Upper lobe of right lung (tissue), 1 donor: ENCODE measurements at regions not wholly inside any gene's neighbourhood (a gene's known extent, or its start where the extent isn't known, plus 50 kb on each side); places are given as distances from the start of the nearest gene placed in this dataset.
"Not testable (repeated sequence)": the region's sequence is repeated elsewhere in the genome, so short reads cannot be mapped to it uniquely, and the experiment has no call there.

Experiments used
- ATAC-seq: fragments of 200-7000 bp; cut with Tn5 transposase; one replicate; pipeline ENCODE4 v1.9.1; 2020; ENCODE audit warnings: mild to moderate bottlenecking, moderate library complexity
- DNase-seq: peaks from one replicate; pipeline ENCODE4 v3.0.0-alpha.2; 2020
- H3K27ac ChIP-seq: fragments of 200-600 bp; one replicate; pipeline ENCODE4 v1.8.0; 2022
- H3K27me3 ChIP-seq: fragments of 200-600 bp; one replicate; pipeline ENCODE4 v1.8.0; 2022; ENCODE audit warnings: mild to moderate bottlenecking
- H3K36me3 ChIP-seq: fragments of 200-600 bp; one replicate; pipeline ENCODE4 v1.8.0; 2022
- H3K4me1 ChIP-seq: fragments of 200-600 bp; one replicate; pipeline ENCODE4 v1.8.0; 2022
- H3K4me3 ChIP-seq: fragments of 200-600 bp; one replicate; pipeline ENCODE4 v1.8.0; 2022; ENCODE audit warnings: mild to moderate bottlenecking
- H3K9me3 ChIP-seq: fragments of 200-600 bp; one replicate; pipeline ENCODE4 v1.8.0; 2022
- intact Hi-C: fragments of 100-400 bp; cut with DNase I; formaldehyde crosslinking; loops from one replicate; pipeline ENCODE4 v1.11.0; 2022
- donor health status: DM: no; HTN: yes; CAD: no; lungs with severe emphysema.

DNA sequence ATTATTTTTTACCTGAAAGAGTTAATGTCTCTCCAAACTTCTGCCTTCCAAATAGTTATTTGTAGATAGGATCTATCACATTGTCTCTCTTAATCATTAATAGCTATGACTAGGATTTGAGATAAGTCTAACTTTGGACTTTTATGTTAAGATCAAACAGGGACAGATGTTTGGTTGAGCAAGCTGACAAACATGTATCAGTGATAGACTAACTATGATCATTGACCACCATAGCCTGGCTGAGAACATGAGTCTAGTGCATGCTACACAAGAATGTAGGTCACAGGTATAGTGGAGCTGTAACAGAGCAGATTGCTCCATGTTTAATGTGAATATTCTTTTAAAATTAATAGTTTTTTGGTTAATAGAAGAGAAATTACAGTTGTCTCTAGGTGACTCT lies 52.0 kb downstream of the SYT15B start:
- H3K4me1 ChIP-seq, ATAC-seq, H3K27me3 ChIP-seq, H3K4me3 ChIP-seq, DNase-seq, intact Hi-C loops, H3K9me3 ChIP-seq, H3K27ac ChIP-seq, H3K36me3 ChIP-seq: not testable (repeated sequence)

DNA sequence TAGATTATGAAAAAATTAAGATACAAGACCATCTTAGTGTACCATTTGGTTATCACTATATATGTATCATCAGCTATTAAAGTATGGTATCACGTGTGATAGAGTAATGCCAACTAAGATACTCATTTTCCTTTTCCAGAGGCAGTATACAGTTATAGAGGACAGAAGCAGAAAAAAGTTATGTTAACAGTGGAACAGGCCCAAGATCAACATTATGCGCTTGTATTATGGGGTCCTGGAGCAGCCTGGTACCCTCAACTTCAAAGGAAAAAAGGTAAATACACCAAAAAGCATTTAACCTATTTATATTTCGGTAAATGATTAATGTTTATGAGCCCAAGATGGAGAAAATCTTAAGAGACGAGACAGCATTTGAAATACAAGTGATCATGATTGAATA lies 52.9 kb downstream of the SYT15B start:
- H3K36me3 ChIP-seq, DNase-seq, ATAC-seq, H3K27me3 ChIP-seq, H3K4me3 ChIP-seq, H3K27ac ChIP-seq, H3K4me1 ChIP-seq, H3K9me3 ChIP-seq, intact Hi-C loops: not testable (repeated sequence)

DNA sequence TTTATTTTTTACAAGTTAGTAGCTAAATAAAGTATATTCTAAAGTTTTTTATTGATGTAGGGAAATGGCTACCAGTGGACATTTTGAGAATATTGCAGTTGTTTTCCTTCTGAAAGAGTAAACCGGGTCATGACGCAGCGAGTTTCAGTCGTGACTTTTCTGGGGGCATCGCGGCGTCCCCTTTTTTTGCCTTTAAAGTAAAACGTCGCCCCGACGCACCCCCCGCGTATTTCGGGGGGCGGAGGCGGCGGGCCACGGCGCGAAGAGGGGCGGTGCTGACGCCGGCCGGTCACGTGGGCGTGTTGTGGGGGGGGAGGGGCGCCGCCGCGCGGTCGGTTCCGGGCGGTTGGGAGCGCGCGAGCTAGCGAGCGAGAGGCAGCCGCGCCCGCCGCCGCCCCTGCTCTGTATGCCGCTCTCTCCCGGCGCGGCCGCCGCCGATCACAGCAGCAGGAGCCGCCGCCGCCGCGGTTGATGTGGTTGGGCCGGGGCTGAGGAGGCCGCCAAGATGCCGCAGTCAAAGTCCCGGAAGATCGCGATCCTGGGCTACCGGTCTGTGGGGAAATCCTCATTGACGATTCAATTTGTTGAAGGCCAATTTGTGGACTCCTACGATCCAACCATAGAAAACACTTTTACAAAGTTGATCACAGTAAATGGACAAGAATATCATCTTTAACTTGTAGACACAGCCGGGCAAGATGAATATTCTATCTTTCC lies 57.5 kb downstream of the SYT15B start:
- H3K27me3 ChIP-seq, H3K36me3 ChIP-seq, H3K9me3 ChIP-seq, intact Hi-C loops, H3K4me1 ChIP-seq: not testable (repeated sequence)
- peak; percentile 90 for DNase-seq
- H3K4me3 ChIP-seq: peak overlapping the region; percentile 50
- ATAC-seq: peak; percentile 100
- H3K27ac ChIP-seq: peak overlapping the region; percentile 70

DNA sequence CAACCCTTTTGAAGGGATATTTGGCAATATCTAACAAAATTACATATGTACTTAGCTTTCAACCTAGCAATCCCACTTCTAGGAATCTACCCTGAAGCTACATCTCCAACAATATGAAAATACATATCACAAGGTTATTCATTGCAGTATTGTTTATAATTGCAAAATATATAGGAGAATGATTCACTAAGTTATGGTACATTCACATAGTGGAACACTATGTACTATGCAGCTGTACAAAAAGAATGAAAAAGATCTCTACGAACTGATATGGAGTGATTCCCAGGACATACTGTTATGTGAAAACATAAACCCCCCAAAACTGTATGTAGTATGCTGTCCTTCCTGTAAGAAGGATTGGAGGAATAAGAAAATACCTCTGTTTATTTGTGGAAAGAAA lies 62.1 kb downstream of the SYT15B start:
- H3K27ac ChIP-seq, H3K4me3 ChIP-seq, H3K36me3 ChIP-seq, DNase-seq, H3K9me3 ChIP-seq, H3K4me1 ChIP-seq, intact Hi-C loops, H3K27me3 ChIP-seq, ATAC-seq: not testable (repeated sequence)

DNA sequence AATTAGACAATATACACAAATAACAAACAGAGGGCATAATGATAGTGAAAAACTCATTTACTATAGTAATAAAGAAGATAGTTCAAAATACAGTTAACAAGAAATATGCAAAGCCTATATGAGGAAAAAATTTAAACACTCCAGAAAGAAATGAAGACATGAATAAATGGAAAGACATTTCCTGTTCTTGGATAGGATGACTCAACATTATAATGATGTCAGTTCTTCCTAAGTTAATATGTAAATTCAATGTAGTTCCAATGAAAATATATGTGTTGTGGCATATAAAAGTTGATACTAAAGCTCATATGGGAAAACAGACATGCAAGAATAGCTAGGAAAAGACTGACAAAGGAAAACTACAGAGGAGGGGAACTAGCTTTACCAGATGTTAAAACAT lies 63.5 kb downstream of the SYT15B start:
- intact Hi-C loops, H3K4me1 ChIP-seq, H3K36me3 ChIP-seq, H3K27me3 ChIP-seq, DNase-seq, H3K9me3 ChIP-seq, H3K4me3 ChIP-seq, H3K27ac ChIP-seq, ATAC-seq: not testable (repeated sequence)

DNA sequence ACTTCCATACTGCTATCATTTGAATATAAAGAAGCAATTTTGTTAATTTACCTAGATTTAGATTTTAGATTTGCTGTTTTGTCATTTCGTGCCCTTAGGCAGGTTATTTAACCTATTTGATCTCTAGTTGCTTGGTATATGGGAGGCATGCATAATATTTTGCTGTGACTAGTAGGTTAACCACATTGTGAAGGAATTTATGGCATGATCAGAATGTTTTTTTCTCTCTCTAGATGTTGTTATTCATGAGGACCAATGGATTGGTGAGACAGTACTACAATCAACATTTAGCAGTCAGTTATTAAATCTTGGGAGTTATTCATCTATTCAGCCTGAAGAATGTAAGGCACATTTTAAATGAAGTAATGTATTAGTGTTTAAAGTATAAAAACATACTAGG lies 67.2 kb downstream of the SYT15B start:
- H3K27me3 ChIP-seq, H3K4me1 ChIP-seq, intact Hi-C loops, H3K4me3 ChIP-seq, H3K27ac ChIP-seq, H3K9me3 ChIP-seq, H3K36me3 ChIP-seq, DNase-seq: not testable (repeated sequence)
- ATAC-seq: peak; percentile 29

DNA sequence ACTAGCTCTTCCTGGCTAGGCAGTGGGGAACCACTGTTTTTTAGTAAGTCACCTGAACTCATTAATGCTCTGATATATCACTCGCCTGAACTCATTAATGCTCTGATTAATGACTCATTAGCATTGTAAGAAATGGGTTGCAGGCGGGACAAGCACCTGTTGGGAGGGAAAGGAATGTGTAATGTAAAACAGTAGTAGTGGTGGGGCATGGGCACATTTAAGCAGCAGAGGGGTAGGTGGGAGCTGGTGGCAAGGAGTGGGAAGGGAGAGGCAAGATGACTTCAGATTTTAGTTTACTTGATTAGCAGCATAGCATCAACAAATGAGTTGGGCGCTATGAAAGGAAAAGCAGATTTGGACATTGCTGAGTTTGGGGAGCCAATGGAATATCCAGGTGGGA lies 68.2 kb downstream of the SYT15B start:
- H3K4me1 ChIP-seq, DNase-seq, H3K9me3 ChIP-seq, H3K27ac ChIP-seq, ATAC-seq, H3K36me3 ChIP-seq, intact Hi-C loops, H3K4me3 ChIP-seq, H3K27me3 ChIP-seq: not testable (repeated sequence)

DNA sequence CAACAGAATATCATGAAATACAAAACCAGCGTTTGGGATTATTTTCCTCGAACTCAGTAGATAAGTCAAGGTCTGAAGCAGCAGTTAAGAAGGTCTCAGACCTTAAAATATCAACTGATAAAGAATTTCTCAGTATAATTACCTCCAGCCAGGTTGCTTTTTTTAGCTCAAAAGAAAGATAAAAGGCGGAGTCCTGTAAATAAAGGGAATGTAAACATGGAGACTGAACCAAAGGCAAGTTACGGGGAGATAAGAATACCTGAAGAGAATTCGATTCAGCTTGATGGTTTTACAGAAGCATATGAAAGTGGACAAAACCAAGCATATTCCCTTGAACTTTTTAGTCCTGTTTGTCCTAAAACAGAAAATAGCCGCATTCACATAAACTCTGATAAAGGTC lies 73.1 kb downstream of the SYT15B start:
- H3K9me3 ChIP-seq, DNase-seq, intact Hi-C loops, ATAC-seq, H3K4me1 ChIP-seq, H3K27me3 ChIP-seq, H3K36me3 ChIP-seq, H3K27ac ChIP-seq, H3K4me3 ChIP-seq: not testable (repeated sequence)

DNA sequence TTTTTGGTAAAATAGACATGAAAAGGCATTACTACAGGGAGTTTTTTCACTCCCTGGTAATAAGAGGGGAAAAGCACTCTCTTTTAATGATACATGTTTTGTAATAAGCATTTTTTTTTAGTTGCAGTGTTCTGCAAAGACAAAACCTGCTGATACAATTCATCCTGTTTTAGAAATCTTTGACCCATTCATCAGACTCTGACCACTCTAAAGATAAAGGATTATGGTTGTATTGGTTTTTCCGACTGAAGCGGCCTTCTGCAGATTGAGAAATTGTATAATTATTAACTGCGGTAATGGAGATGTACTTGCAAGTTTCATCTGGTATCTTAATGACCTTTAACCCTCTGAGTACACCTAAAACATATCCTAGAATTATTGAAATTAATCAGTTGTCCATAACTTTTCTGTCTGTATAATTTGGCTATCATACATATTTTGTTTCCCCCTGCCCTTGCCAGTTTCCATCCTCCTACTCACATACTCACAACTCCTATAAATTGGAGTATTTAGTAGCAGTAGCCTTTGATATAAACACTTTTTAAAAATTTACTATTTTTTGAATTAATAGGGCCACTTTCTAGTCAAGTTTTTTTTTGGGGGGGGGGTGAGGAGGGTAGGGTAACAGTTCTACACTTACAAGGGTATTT lies 79.4 kb downstream of the SYT15B start:
- H3K4me3 ChIP-seq, H3K27ac ChIP-seq, H3K4me1 ChIP-seq, intact Hi-C loops, H3K9me3 ChIP-seq, DNase-seq, H3K27me3 ChIP-seq, ATAC-seq, H3K36me3 ChIP-seq: not testable (repeated sequence)

DNA sequence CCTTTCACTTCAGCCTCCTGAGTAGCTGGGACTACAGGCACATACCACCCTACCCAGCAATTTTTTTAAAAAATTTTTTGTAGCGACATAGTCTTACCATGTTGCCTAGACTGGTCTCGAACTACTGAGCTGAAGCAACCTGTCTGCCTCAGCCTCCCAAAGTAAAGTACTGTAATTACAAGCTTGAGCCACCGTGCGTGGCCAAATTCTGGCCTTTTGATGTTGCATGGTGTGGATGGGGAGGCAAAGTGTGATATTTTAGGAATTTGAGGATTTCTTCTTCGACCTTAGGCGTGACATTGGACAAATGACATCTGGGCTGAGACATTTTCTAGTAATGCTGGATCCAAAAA lies 81.8 kb downstream of the SYT15B start:
- H3K9me3 ChIP-seq, DNase-seq, ATAC-seq, H3K36me3 ChIP-seq, H3K4me3 ChIP-seq, H3K27ac ChIP-seq, H3K4me1 ChIP-seq, H3K27me3 ChIP-seq, intact Hi-C loops: not testable (repeated sequence)

DNA sequence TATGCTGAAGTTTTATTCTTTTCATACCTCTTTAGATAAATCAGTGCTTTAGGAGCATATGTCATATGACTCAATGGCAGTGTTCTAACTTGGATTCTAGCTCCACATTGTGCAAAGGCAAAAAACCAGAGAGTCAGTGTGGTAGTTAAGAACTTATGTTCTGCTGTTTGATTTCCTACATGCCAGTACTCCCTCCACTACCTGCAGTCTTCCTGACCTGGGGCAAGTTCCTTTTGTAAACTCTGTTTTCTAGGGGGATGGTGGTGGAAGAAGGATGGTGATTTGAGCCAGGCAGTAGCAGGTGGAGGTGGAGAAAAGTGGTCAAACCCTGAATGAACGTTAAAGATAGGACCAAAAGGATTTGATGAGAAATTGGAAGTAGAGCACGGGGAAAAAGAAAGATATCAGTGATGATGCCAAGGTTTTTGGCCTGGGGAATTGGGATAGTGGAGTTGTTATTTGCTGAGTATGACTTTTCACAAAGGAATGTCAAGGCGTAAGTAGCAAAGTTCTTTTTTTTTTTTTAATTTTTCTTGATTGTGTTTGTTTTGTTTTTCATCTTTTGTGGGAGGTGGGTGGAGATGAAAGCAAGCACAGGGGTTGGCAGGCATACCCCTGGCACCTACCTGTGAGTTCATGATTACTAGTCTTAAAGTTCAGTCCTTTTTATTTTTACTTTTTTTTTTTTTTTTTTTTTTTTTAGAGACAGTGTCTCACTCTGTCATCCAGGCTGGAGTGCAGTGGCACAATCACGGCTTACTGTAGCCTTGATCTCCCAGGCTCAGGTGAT lies 82.3 kb downstream of the SYT15B start:
- H3K27me3 ChIP-seq, H3K9me3 ChIP-seq, intact Hi-C loops, H3K27ac ChIP-seq, DNase-seq, H3K36me3 ChIP-seq, ATAC-seq, H3K4me1 ChIP-seq, H3K4me3 ChIP-seq: not testable (repeated sequence)

DNA sequence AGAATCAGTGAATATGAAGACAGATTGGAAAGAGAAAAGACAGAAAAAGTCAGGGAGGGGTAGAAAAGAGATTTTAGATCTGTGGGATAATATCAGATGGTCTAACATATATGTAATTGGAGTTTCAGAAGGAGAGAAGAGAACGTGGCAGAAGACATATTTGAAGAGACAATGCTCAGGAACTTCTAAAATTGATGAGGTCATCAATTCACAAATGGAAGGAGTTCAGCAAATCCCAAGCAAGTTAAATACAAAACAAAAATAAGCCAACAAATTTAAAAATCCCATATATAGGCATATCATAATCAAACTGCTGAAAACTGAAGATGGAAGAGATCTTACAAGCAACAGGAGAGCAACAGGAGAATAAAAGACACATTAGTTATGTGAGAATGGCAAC lies 87.3 kb downstream of the SYT15B start:
- H3K27ac ChIP-seq, H3K9me3 ChIP-seq, DNase-seq, H3K27me3 ChIP-seq, ATAC-seq, H3K4me1 ChIP-seq, H3K36me3 ChIP-seq, intact Hi-C loops, H3K4me3 ChIP-seq: not testable (repeated sequence)

DNA sequence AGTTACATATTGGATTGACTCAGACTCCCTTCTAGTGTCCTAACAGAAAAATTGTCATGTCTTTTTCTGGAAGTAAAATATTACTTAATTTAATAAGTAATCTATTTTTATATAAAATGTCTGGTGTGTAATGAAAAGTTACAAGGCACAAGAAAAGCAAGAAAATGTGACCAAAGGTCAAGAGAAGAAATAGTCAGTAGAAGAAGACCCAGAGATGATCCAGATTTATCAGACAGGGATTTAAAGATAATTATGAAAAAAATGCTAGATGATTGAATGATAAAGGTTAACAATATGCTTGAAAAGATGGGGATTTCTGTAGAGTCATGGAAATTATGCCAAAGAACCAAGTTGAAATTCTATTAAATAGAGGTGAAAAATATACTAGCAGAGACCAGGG lies 87.8 kb downstream of the SYT15B start:
- ATAC-seq, H3K27ac ChIP-seq, H3K27me3 ChIP-seq, H3K36me3 ChIP-seq, intact Hi-C loops, H3K4me1 ChIP-seq, H3K4me3 ChIP-seq, DNase-seq, H3K9me3 ChIP-seq: not testable (repeated sequence)

DNA sequence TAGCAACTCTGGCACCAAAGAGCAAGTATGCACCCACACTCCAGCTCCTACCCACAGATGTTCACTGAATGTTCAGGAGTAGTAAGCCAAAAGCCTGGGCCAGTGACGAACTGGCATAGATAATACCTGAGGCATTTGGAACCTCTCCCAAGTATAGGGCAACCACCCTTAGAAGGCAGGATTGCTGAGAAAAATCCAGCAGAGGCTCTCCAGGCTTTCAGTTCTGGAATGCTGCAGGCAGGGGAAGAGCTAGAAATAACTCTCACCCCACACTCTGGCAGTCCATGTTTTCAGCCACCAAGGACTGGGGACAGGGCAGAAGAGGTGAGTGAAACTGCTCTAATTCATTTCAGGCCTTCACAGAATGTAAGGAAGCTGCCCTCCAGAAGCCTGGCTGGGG lies 90.3 kb downstream of the SYT15B start:
- ATAC-seq: peak; percentile 22
- H3K27me3 ChIP-seq, intact Hi-C loops: not testable (repeated sequence)

More for the DNA sequence above, 90.3 kb downstream of the SYT15B start:
- not testable (repeated sequence) for H3K4me1 ChIP-seq, H3K4me3 ChIP-seq, H3K27ac ChIP-seq, H3K36me3 ChIP-seq, DNase-seq, H3K9me3 ChIP-seq
